CD14-positive monocyte (primary cell): ENCODE measurements at regions not wholly inside any gene's neighbourhood (a gene's known extent, or its start where the extent isn't known, plus 50 kb on each side); places are given as distances from the start of the nearest gene placed in this dataset.

Experiments
- DNase-seq, 3 donors: peaks; one replicate each; pipeline ENCODE4 v3.0.0-alpha.2; 2011 to 2022
- H2AFZ ChIP-seq: 2 replicates; pipeline ENCODE4 v1.6.0; 2012; ENCODE audit warnings: mild to moderate bottlenecking, low read depth, low read length, inconsistent platforms; ENCODE audit not compliant: insufficient read depth, poor library complexity, severe bottlenecking
- H3K27ac ChIP-seq, 2 donors: 1 replicate in 1 of 2; 2 replicates in 1 of 2; pipeline ENCODE4 v1.5.1; 2012 to 2013; ENCODE audit warnings: low read length in 2 of 2, control low read depth in 1 of 2, inconsistent platforms in 1 of 2, low read depth in 1 of 2, mild to moderate bottlenecking in 1 of 2
- H3K27me3 ChIP-seq, 2 donors: one replicate each; pipeline versions ENCODE4 v1.6.0 to v1.6.1; 2011 to 2013; ENCODE audit warnings: low read length in 2 of 2; ENCODE audit not compliant: control insufficient read depth in 2 of 2, insufficient read depth in 2 of 2
- H3K36me3 ChIP-seq, 2 donors: replicated peaks in 1 of 2; 1 replicate in 1 of 2; 2 replicates in 1 of 2; pipeline versions ENCODE4 v1.5.1 to v1.6.1; 2012 to 2013; ENCODE audit warnings: low read length in 2 of 2, control low read depth in 1 of 2, inconsistent platforms in 1 of 2, mild to moderate bottlenecking in 1 of 2; ENCODE audit not compliant: insufficient read depth in 2 of 2, control insufficient read depth in 1 of 2
- H3K4me1 ChIP-seq, 2 donors: 1 replicate in 1 of 2; 2 replicates in 1 of 2; pipeline versions ENCODE4 v1.5.1 to v1.6.1; 2012 to 2013; ENCODE audit warnings: low read length in 2 of 2, control low read depth in 1 of 2, inconsistent platforms in 1 of 2, mild to moderate bottlenecking in 1 of 2, moderate library complexity in 1 of 2; ENCODE audit not compliant: insufficient read depth in 2 of 2, control insufficient read depth in 1 of 2
- H3K4me2 ChIP-seq: replicated peaks from 2 replicates; pipeline ENCODE3; 2012; ENCODE audit warnings: low read length, moderate library complexity, mild to moderate bottlenecking; ENCODE audit not compliant: poor library complexity, severe bottlenecking; ENCODE audit errors: extremely low read depth
- H3K4me3 ChIP-seq, 3 experiments: fragments of 200-600 bp in 1 of 3; sonication (generic) in 1 of 3; replicated peaks in 1 of 3; 1 replicate in 2 of 3; 2 replicates in 1 of 3; pipeline ENCODE4 v1.5.1; 2011 to 2013; ENCODE audit warnings: low read length in 3 of 3, mild to moderate bottlenecking in 3 of 3, control low read depth in 2 of 3, low read depth in 2 of 3, inconsistent platforms in 1 of 3, moderate library complexity in 1 of 3
- H3K79me2 ChIP-seq: 2 replicates; pipeline ENCODE4 v1.6.0; 2012; ENCODE audit warnings: mild to moderate bottlenecking, control low read depth, inconsistent platforms, low read length, moderate library complexity; ENCODE audit not compliant: insufficient read depth
- H3K9ac ChIP-seq: 2 replicates; pipeline ENCODE4 v1.6.0; 2017; ENCODE audit warnings: low read length, mild to moderate bottlenecking; ENCODE audit not compliant: insufficient read depth, poor library complexity, severe bottlenecking
- H3K9me3 ChIP-seq, 2 donors: replicated peaks in 1 of 2; 1 replicate in 1 of 2; 2 replicates in 1 of 2; pipeline versions ENCODE4 v1.5.1 to v1.6.1; 2012 to 2013; ENCODE audit warnings: low read length in 2 of 2, control low read depth in 1 of 2; ENCODE audit not compliant: control insufficient read depth in 1 of 2, insufficient read depth in 1 of 2
- H4K20me1 ChIP-seq: 2 replicates; pipeline ENCODE4 v1.6.0; 2012; ENCODE audit warnings: mild to moderate bottlenecking, low read length, control low read depth, moderate library complexity; ENCODE audit not compliant: insufficient read depth
- H3K27ac Mint-ChIP-seq, 7 donors: one replicate each; pipeline ENCODE4 v1.8.0; 2020; ENCODE audit warnings: mild to moderate bottlenecking in 7 of 7, mixed read lengths in 7 of 7, moderate library complexity in 6 of 7, inconsistent platforms in 2 of 7
- H3K27me3 Mint-ChIP-seq, 3 donors: one replicate each; pipeline ENCODE4 v1.8.0; 2021 to 2022; ENCODE audit warnings: low read depth in 3 of 3, mild to moderate bottlenecking in 3 of 3, mixed read lengths in 3 of 3, moderate library complexity in 3 of 3, inconsistent platforms in 1 of 3
- H3K36me3 Mint-ChIP-seq, 2 donors: one replicate each; pipeline ENCODE4 v1.8.0; 2020; ENCODE audit warnings: mixed read lengths in 2 of 2, inconsistent platforms in 1 of 2, mild to moderate bottlenecking in 1 of 2
- H3K4me1 Mint-ChIP-seq: one replicate; pipeline ENCODE4 v1.8.0; 2020; ENCODE audit warnings: mild to moderate bottlenecking, mixed read lengths
- H3K4me3 Mint-ChIP-seq, 2 donors: one replicate each; pipeline ENCODE4 v1.8.0; 2020; ENCODE audit warnings: mild to moderate bottlenecking in 2 of 2, mixed read lengths in 2 of 2, moderate library complexity in 1 of 2
- H3K9me3 Mint-ChIP-seq, 7 donors: one replicate each; pipeline ENCODE4 v1.8.0; 2020 to 2022; ENCODE audit warnings: mixed read lengths in 7 of 7, mild to moderate bottlenecking in 6 of 7, moderate library complexity in 6 of 7, inconsistent platforms in 2 of 7
- WGBS: methylation state at CpG from one replicate; pipeline ENCODE4 v1.1.5; 2013; ENCODE audit warnings: missing lambda C conversion rate; ENCODE audit not compliant: insufficient coverage; 5-methylcytosine and 5-hydroxymethylcytosine counted together
- intact Hi-C, 2 donors: fragments of 100-400 bp; cut with micrococcal nuclease; formaldehyde crosslinking; loops; one replicate each; pipeline versions ENCODE4 v1.15.0 to v1.15.1; 2023
- TF ChIP-seq, protein P1 (sequence below): fragments of 200-600 bp; IDR thresholded peaks from one replicate; pipeline ENCODE4 v1.8.0; 2022; ENCODE audit warnings: antibody characterized with exemption, mild to moderate bottlenecking

- Histone ChIP-seq H2AFZ (no peak overlapping the region), H3K4me1 (no peaks in the 10 kb centered on the region), H3K36me3 (no peaks in the 10 kb centered on the region), H3K27me3 (peaks cover 0 to 3% of the 10 kb centered on the region in 2 donors), H3K79me2 (no peaks in the 10 kb centered on the region), H4K20me1 (no peaks in the 10 kb centered on the region), H3K9ac (no peak overlapping the region), H3K4me2 (no peak overlapping the region), H3K27ac (no peak overlapping the region), H3K4me3 (no peak overlapping the region), H3K9me3 (no peaks in the 10 kb centered on the region)
- H3K4me3 Mint-ChIP-seq: no peak overlapping the region
- peaks cover 0 to 5% (median 0%) of the 10 kb centered on the region in 3 donors for H3K27me3 Mint-ChIP-seq
- H3K9me3 Mint-ChIP-seq: peaks cover 0 to 5% (median 3%) of the 10 kb centered on the region in 7 donors
- H3K4me1 Mint-ChIP-seq: no peaks in the 10 kb centered on the region
- WGBS: no CpG with 5 or more reads among the region's 6 CpGs
- H3K27ac Mint-ChIP-seq: no peak overlapping the region
- intact Hi-C loops: no loop called here
- no peaks in the 10 kb centered on the region for H3K36me3 Mint-ChIP-seq
- TF ChIP-seq, protein P1, sequence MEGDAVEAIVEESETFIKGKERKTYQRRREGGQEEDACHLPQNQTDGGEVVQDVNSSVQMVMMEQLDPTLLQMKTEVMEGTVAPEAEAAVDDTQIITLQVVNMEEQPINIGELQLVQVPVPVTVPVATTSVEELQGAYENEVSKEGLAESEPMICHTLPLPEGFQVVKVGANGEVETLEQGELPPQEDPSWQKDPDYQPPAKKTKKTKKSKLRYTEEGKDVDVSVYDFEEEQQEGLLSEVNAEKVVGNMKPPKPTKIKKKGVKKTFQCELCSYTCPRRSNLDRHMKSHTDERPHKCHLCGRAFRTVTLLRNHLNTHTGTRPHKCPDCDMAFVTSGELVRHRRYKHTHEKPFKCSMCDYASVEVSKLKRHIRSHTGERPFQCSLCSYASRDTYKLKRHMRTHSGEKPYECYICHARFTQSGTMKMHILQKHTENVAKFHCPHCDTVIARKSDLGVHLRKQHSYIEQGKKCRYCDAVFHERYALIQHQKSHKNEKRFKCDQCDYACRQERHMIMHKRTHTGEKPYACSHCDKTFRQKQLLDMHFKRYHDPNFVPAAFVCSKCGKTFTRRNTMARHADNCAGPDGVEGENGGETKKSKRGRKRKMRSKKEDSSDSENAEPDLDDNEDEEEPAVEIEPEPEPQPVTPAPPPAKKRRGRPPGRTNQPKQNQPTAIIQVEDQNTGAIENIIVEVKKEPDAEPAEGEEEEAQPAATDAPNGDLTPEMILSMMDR: no peak
- DNase-seq: no peak
Measured at GRCh38 chr7:79806161-79806734, 328.4 kb upstream of the GNAI1 start.

GRCh38 chr7:79790656-79791262 is 337.3 kb upstream of the MAGI2 start:
- 92% methylated on average over 4 of the region's 6 CpGs for WGBS
- Histone ChIP-seq H3K36me3 (no peaks in the 10 kb centered on the region), H2AFZ (no peak overlapping the region), H3K4me2 (no peak overlapping the region), H3K9ac (no peak overlapping the region), H3K27me3 (no peaks in the 10 kb centered on the region), H3K9me3 (peaks cover 0 to 5% of the 10 kb centered on the region in 2 donors), H3K4me1 (no peaks in the 10 kb centered on the region), H3K4me3 (no peak overlapping the region), H3K27ac (no peak overlapping the region), H4K20me1 (no peaks in the 10 kb centered on the region), H3K79me2 (no peaks in the 10 kb centered on the region)
- Mint-ChIP-seq H3K36me3 (no peaks in the 10 kb centered on the region), H3K27me3 (peaks cover 1 to 2% (median 1%) of the 10 kb centered on the region in 3 donors), H3K4me3 (no peak overlapping the region), H3K4me1 (no peaks in the 10 kb centered on the region), H3K27ac (no peak overlapping the region), H3K9me3 (peaks cover 0 to 4% (median 0%) of the 10 kb centered on the region in 7 donors)
- intact Hi-C loops: no loop called here
- DNase-seq: no peak
- TF ChIP-seq, protein P1: no peak
